ENCODE measurements at regions not wholly inside any gene's neighbourhood (a gene's known extent, or its start where the extent isn't known, plus 50 kb on each side); places are given as distances from the start of the nearest gene placed in this dataset.
"Not testable (repeated sequence)": the region's sequence is repeated elsewhere in the genome, so short reads cannot be mapped to it uniquely, and the experiment has no call there.

DNA sequence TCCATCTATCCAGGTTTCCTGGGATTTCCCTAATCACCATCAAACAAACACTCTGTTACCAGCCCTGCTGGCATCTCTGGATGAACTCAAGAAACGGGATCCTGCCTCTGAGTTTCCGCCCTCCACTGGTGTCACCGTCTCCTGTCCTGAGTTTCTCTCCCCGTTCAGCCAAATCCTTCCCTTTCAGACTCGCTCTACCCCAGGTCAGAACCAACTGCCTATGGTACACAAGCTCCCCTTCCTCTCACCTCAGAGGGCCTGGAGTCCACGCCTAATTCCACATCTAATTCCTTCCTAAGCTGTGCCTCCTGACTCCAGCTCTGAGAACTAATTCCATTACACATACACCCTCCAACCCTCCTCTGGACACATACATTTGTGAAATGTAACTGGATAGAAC is 96.1 kb downstream of the SHANK2 start:
- no peak for DNase-seq (ENCODE audit: extremely low spot score, unreplicated experiment)

DNA sequence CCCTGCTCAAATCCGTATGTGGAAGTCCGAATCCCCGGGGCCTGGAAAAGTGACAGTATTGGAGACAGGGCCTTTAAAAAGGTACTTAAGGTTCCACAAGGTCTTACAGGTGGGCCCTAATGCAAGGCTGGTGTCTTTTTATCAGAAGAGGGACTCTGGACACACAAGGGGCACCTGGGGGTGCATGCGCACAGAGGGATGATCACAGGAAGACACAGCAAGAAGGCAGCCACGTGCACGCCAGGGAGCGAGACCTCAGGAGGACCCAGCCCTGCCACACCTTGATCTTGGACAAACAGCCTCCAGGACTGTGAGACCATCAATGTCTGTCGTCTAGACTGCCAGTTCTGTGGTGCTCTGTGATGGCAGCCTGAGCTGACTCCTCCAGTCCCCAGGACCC is 96.5 kb downstream of the SHANK2 start:
- no peaks in the 10 kb centered on the region for H3K27me3 Mint-ChIP-seq
- H3K4me1 Mint-ChIP-seq (ENCODE audit: unreplicated experiment): peaks cover 28% of the 10 kb centered on the region
- no peak for DNase-seq (ENCODE audit: extremely low spot score, unreplicated experiment)
- H3K9me3 Mint-ChIP-seq: no peaks in the 10 kb centered on the region
- H3K27ac Mint-ChIP-seq: no peak overlapping the region
- TF ChIP-seq, protein P1, sequence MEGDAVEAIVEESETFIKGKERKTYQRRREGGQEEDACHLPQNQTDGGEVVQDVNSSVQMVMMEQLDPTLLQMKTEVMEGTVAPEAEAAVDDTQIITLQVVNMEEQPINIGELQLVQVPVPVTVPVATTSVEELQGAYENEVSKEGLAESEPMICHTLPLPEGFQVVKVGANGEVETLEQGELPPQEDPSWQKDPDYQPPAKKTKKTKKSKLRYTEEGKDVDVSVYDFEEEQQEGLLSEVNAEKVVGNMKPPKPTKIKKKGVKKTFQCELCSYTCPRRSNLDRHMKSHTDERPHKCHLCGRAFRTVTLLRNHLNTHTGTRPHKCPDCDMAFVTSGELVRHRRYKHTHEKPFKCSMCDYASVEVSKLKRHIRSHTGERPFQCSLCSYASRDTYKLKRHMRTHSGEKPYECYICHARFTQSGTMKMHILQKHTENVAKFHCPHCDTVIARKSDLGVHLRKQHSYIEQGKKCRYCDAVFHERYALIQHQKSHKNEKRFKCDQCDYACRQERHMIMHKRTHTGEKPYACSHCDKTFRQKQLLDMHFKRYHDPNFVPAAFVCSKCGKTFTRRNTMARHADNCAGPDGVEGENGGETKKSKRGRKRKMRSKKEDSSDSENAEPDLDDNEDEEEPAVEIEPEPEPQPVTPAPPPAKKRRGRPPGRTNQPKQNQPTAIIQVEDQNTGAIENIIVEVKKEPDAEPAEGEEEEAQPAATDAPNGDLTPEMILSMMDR (conservative IDR thresholded peaks at IDR 0.05): no peak
- no peak overlapping the region for H3K4me3 Mint-ChIP-seq
- H3K36me3 Mint-ChIP-seq: peaks cover 5% of the 10 kb centered on the region

More for the DNA sequence above, 96.1 kb downstream of the SHANK2 start:
- Mint-ChIP-seq H3K27ac (peak overlapping the region; percentile 38), H3K9me3 (no peaks in the 10 kb centered on the region), H3K36me3 (peaks cover 5% of the 10 kb centered on the region), H3K4me1 (ENCODE audit: unreplicated experiment) (peaks cover 27% of the 10 kb centered on the region), H3K27me3 (no peaks in the 10 kb centered on the region), H3K4me3 (no peak overlapping the region)
- TF ChIP-seq, protein P1 (conservative IDR thresholded peaks at IDR 0.05): no peak

DNA sequence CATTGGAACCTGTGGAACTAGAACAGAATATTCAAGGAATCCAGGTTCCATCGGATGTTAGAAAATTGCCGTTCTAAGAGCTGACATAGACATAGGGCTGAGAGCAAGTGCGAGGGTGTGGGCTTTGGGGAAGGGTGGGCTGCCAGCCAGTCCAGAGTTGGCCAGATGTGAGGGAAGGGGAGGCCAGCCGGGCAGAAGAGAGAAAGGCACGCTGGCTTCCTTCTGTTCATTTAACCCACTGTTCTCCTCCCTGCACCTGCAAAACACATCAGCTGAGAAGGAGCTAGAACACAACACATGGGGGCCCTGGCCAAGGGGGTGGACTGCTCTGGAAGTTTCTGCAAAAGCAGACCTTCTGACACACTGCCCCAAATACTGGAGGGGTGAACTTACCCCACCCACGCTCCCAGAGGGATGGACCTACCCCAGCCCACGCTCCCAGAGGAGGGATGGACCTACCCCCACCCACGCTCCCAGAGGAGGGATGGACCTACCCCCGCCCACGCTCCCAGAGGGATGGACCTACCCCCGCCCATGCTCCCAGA is 98.0 kb downstream of the SHANK2 start:
- no peak overlapping the region for H3K27ac Mint-ChIP-seq
- no peak for DNase-seq (ENCODE audit: extremely low spot score, unreplicated experiment)
- TF ChIP-seq, protein P1 (conservative IDR thresholded peaks at IDR 0.05): no peak
- H3K4me3 Mint-ChIP-seq: no peak overlapping the region
- H3K4me1 Mint-ChIP-seq (ENCODE audit: unreplicated experiment): peaks cover 30% of the 10 kb centered on the region
- H3K9me3 Mint-ChIP-seq: no peaks in the 10 kb centered on the region
- H3K27me3 Mint-ChIP-seq: no peaks in the 10 kb centered on the region
- peaks cover 7% of the 10 kb centered on the region for H3K36me3 Mint-ChIP-seq

DNA sequence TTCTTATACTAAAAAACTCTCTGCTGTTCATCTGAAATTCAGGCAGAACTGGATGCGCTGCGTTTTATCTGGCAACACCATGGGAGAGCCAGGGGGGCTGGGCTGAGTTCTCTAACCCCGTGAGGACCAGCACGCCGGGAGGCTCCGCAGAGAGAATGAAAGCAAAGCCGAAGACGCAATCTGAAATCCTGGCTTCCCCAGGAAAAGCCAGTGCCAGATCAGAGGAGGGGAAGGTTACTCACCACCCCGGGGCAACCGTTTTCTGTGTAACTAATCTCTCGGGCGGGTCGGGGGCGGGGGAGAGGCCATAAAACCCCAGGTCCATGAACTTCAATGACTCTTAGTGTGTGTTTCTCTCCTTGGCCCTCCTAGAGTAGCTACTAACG is 99.4 kb downstream of the SHANK2 start:
- H3K4me3 Mint-ChIP-seq: peak overlapping the region; percentile 74
- no peaks in the 10 kb centered on the region for H3K9me3 Mint-ChIP-seq
- peaks cover 40% of the 10 kb centered on the region for H3K4me1 Mint-ChIP-seq (ENCODE audit: unreplicated experiment)
- peaks cover 8% of the 10 kb centered on the region for H3K36me3 Mint-ChIP-seq
- no peaks in the 10 kb centered on the region for H3K27me3 Mint-ChIP-seq
- TF ChIP-seq, protein P1 (conservative IDR thresholded peaks at IDR 0.05): no peak
- peak overlapping the region; percentile 54 for H3K27ac Mint-ChIP-seq
- no peak for DNase-seq (ENCODE audit: extremely low spot score, unreplicated experiment)

DNA sequence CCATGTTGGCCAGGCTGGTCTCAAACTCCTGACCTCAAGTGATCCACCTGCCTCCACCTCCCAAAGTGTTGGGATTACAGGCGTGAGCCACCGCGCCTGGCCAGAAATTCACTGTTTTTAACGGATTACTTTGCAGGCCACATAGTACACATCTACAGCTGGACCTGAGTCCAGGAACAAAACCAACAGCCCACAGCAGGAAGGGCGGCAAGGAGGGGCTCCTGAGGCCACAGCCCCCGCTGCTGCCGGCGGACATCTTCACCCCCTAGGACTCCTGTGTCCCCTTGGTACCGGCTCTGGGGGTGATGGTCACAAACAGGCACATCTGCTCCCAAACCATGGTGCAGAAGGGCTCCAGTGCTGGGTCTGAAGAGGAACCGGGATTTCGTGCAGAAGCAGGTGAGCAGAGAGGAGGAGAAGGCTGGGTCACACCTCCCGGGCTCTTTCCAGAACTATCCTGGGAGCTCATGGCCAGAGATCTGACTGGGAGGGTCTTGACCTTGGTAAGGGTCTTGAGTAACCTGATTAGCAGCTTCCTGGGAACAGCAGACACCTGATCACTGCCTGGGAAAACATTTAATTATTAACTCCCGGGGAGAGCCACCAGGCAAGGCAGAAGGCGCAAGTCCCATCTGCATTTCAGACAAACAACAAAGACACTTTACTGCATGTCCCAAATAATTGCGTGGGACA is 99.9 kb downstream of the SHANK2 start:
- not testable (repeated sequence) for H3K36me3 Mint-ChIP-seq; H3K9me3 Mint-ChIP-seq; H3K27me3 Mint-ChIP-seq; DNase-seq (ENCODE audit: extremely low spot score, unreplicated experiment)
- peak overlapping the region; percentile 54 for H3K27ac Mint-ChIP-seq
- peak overlapping the region; percentile 74 for H3K4me3 Mint-ChIP-seq
- peaks cover 40% of the 10 kb centered on the region for H3K4me1 Mint-ChIP-seq (ENCODE audit: unreplicated experiment)

DNA sequence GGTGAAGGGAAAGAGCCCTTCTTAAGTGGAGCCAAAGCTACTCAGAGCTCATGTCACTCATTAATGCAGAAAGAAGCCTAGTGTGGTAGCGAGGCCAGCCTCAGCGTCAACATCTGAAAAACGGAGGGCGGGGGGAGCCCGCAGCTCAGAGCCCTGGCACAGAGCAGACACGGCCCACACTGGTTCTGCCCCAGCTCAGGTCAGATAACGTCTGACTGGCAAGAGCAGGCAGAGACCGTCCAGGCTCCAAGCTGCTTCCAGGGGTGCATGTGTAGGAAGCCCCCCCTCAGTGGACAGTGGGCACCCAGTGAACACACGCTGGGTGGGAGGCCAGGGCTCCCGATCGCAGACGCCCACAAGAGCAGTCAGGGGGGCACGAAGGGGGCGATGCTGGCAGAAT is 100.8 kb downstream of the SHANK2 start:
- TF ChIP-seq, protein P1 (conservative IDR thresholded peaks at IDR 0.05): no peak
- no peak overlapping the region for H3K27ac Mint-ChIP-seq
- no peak overlapping the region for H3K4me3 Mint-ChIP-seq
- no peaks in the 10 kb centered on the region for H3K9me3 Mint-ChIP-seq
- peaks cover 37% of the 10 kb centered on the region for H3K4me1 Mint-ChIP-seq (ENCODE audit: unreplicated experiment)
- no peak for DNase-seq (ENCODE audit: extremely low spot score, unreplicated experiment)
- no peaks in the 10 kb centered on the region for H3K27me3 Mint-ChIP-seq
- peaks cover 7% of the 10 kb centered on the region for H3K36me3 Mint-ChIP-seq
